ENCODE measurements at regions not wholly inside any gene's neighbourhood (a gene's known extent, or its start where the extent isn't known, plus 50 kb on each side); places are given as distances from the start of the nearest gene placed in this dataset.
"Not testable (repeated sequence)": the region's sequence is repeated elsewhere in the genome, so short reads cannot be mapped to it uniquely, and the experiment has no call there.

- Mint-ChIP-seq H3K27ac (no peak overlapping the region), H3K4me1 (no peaks in the 10 kb centered on the region), H3K27me3 (no peaks in the 10 kb centered on the region), H3K36me3 (no peaks in the 10 kb centered on the region), H3K9me3 (peaks cover 0 to 10% (median 0%) of the 10 kb centered on the region in 9 donors), H3K4me3 (no peak overlapping the region)
- no peak for DNase-seq
- POLR2A ChIA-PET: no interaction called here
- ATAC-seq: no peak
Observed at GRCh38 chr10:55852900-55853299, 508.2 kb downstream of the ZWINT start.

- Mint-ChIP-seq H3K27me3 (no peaks in the 10 kb centered on the region), H3K9me3 (peaks cover 0 to 19% (median 0%) of the 10 kb centered on the region in 9 donors), H3K36me3 (no peaks in the 10 kb centered on the region), H3K4me3 (no peak overlapping the region), H3K27ac (no peak overlapping the region), H3K4me1 (no peaks in the 10 kb centered on the region)
- POLR2A ChIA-PET: no interaction called here
- DNase-seq: no peak
- no peak for ATAC-seq
Observed at GRCh38 chr10:55837273-55837672, 523.8 kb downstream of the ZWINT start.

DNA sequence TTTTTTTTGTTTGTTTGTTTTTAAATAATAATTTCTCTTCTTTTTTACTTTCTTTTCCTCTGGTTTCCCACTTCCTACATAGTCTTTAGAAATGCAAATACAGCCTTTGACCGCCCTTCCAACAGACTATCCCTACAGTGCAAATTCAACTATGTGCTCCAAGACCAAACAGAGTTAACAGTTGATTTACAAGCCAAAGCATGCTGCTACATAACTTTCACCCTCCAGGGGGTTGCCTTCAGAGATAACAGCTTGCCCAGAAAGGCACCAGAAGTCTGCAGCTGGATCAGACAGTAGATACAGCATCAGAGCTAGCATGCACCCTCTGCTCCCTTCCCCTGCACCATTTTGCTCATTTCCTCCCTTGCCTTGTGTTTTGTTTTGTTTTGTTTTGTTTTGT, 539.0 kb downstream of the ZWINT start:
- H3K36me3 Mint-ChIP-seq: no peaks in the 10 kb centered on the region
- ATAC-seq: no peak
- peaks cover 4 to 41% (median 14%) of the 10 kb centered on the region in 9 donors for H3K9me3 Mint-ChIP-seq

DNA sequence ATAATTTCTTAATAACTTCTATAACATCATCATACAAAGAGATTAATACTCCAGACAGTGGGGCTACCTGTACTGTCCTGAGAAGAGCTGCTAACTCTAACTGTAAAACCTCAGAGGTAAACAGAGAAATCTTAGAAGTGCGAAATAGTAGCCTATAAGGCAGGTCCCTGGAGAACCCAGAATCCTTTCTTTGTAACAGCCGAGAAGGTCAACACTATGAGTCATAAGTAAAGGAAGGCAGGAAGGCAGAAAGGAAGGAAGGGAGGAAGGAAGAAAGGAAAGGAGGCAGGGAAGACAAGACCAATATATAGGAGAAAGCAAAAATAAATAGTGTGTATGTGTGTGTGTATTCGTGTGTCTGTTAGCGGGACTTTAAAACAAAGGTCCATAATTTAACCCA, 540.6 kb downstream of the ZWINT start:
- POLR2A ChIA-PET: no interaction called here
- no peaks in the 10 kb centered on the region for H3K27me3 Mint-ChIP-seq
- H3K36me3 Mint-ChIP-seq: no peaks in the 10 kb centered on the region
- ATAC-seq (no peak), DNase-seq (no peak)
- no peak overlapping the region for H3K27ac Mint-ChIP-seq
- H3K4me1 Mint-ChIP-seq: no peaks in the 10 kb centered on the region
- H3K4me3 Mint-ChIP-seq: no peak overlapping the region
- peaks cover 2 to 41% (median 14%) of the 10 kb centered on the region in 9 donors for H3K9me3 Mint-ChIP-seq

More for the DNA sequence above, 539.0 kb downstream of the ZWINT start:
- POLR2A ChIA-PET: no interaction called here
- H3K4me1 Mint-ChIP-seq: no peaks in the 10 kb centered on the region
- H3K27me3 Mint-ChIP-seq: no peaks in the 10 kb centered on the region
- no peak overlapping the region for H3K4me3 Mint-ChIP-seq
- DNase-seq: no peak
- H3K27ac Mint-ChIP-seq: no peak overlapping the region

GRCh38 chr10:55820071-55820470, 541.0 kb downstream of the ZWINT start:
- no peaks in the 10 kb centered on the region for H3K27me3 Mint-ChIP-seq
- H3K4me1 Mint-ChIP-seq: no peaks in the 10 kb centered on the region
- DNase-seq: no peak
- H3K27ac Mint-ChIP-seq: no peak overlapping the region
- no peak for ATAC-seq
- H3K4me3 Mint-ChIP-seq: no peak overlapping the region
- peaks cover 2 to 41% (median 14%) of the 10 kb centered on the region in 9 donors for H3K9me3 Mint-ChIP-seq
- no peaks in the 10 kb centered on the region for H3K36me3 Mint-ChIP-seq
- POLR2A ChIA-PET: no interaction called here

- H3K27ac Mint-ChIP-seq: no peak overlapping the region
- ATAC-seq (no peak), DNase-seq (no peak)
- no peaks in the 10 kb centered on the region for H3K36me3 Mint-ChIP-seq
- no peaks in the 10 kb centered on the region for H3K27me3 Mint-ChIP-seq
- H3K4me3 Mint-ChIP-seq: no peak overlapping the region
- H3K4me1 Mint-ChIP-seq: no peaks in the 10 kb centered on the region
- POLR2A ChIA-PET: no interaction called here
- H3K9me3 Mint-ChIP-seq: peaks cover 0 to 9% (median 0%) of the 10 kb centered on the region in 9 donors
Observed at GRCh38 chr10:55813451-55814170, 547.4 kb downstream of the ZWINT start.

DNA sequence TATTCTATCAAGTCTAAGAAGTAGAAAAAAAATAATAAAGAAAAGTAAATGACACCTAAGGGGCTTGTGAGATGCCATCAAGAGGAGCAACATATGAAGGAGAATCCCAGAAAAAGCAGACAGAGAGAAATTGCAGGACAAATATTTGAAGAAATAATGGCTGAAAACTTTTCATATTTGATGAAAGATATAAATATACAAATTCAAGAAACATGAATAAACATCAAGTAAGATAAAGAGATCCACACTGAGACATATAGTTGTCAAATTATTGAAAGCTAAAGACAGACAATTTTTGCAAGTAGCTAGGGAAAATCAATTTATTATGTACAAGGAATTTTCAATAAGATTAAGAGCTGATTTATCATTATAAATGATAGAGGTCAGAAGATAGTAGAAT, 558.0 kb downstream of the ZWINT start:
- H3K36me3 Mint-ChIP-seq: no peaks in the 10 kb centered on the region
- no peak for DNase-seq
- H3K4me3 Mint-ChIP-seq: no peak overlapping the region
- no peaks in the 10 kb centered on the region for H3K4me1 Mint-ChIP-seq
- POLR2A ChIA-PET: no interaction called here
- no peak for ATAC-seq
- H3K27ac Mint-ChIP-seq: no peak overlapping the region
- H3K27me3 Mint-ChIP-seq: no peaks in the 10 kb centered on the region
- H3K9me3 Mint-ChIP-seq: peaks cover 0 to 22% (median 5%) of the 10 kb centered on the region in 9 donors

DNA sequence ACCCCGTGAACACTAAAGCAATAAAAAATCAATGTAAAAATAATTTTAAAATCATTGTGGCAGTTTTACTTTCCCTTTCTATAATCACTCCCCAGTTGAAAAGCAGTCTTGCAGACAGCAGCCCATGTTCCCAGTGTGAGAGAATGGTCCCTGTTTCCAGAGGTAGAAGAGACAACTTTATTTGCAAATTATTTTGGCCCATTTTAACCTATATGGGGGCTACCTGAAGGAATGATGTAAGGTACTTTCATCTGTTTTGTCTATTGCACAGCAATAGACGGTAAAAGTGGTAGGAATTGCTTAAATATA, 559.8 kb downstream of the ZWINT start:
- ATAC-seq (no peak), DNase-seq (no peak)
- POLR2A ChIA-PET: no interaction called here
- Mint-ChIP-seq H3K4me1 (no peaks in the 10 kb centered on the region), H3K4me3 (no peak overlapping the region), H3K27ac (no peak overlapping the region), H3K36me3 (peaks cover 0 to 3% (median 0%) of the 10 kb centered on the region in 3 donors), H3K27me3 (no peaks in the 10 kb centered on the region), H3K9me3 (peaks cover 0 to 22% (median 6%) of the 10 kb centered on the region in 9 donors)

- Mint-ChIP-seq H3K4me3 (no peak overlapping the region), H3K27ac (no peak overlapping the region), H3K4me1 (no peaks in the 10 kb centered on the region), H3K9me3 (peaks cover 0 to 20% (median 6%) of the 10 kb centered on the region in 9 donors), H3K27me3 (no peaks in the 10 kb centered on the region), H3K36me3 (peaks cover 0 to 3% (median 0%) of the 10 kb centered on the region in 3 donors)
- POLR2A ChIA-PET: no interaction called here
- no peak for DNase-seq
- ATAC-seq: no peak
Observed at GRCh38 chr10:55800602-55801352, 560.3 kb downstream of the ZWINT start.

GRCh38 chr10:55793024-55793423, 568.0 kb downstream of the ZWINT start:
- Mint-ChIP-seq H3K9me3 (peaks cover 0 to 13% (median 5%) of the 10 kb centered on the region in 9 donors), H3K36me3 (peaks cover 0 to 3% (median 0%) of the 10 kb centered on the region in 3 donors), H3K27me3 (no peaks in the 10 kb centered on the region), H3K4me1 (no peaks in the 10 kb centered on the region), H3K27ac (no peak overlapping the region), H3K4me3 (no peak overlapping the region)
- ATAC-seq (no peak), DNase-seq (no peak)
- POLR2A ChIA-PET: no interaction called here

DNA sequence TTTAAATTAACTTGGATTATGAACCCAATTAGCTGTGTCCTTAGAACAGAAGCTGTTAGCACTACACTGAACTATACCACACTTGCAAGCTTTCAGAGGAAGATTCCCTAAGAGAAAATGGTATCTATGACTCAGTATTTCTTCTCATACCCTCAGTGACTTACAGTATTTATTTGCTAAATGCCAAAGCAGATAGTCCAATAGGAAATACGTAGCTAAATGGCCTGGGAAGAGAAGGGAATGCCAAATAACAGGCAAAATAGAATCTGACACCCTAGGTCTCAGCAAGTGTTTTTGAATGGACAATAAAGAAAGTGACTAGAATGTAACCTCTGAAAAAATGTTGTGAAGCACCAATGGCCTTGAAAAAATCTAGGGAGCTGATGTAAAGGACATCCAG, 570.8 kb downstream of the ZWINT start:
- ATAC-seq, H3K27ac Mint-ChIP-seq, H3K27me3 Mint-ChIP-seq, H3K36me3 Mint-ChIP-seq, DNase-seq, H3K4me1 Mint-ChIP-seq, H3K4me3 Mint-ChIP-seq, POLR2A ChIA-PET: not testable (repeated sequence)
- H3K9me3 Mint-ChIP-seq: peaks cover 0 to 10% (median 5%) of the 10 kb centered on the region in 9 donors

- no peak overlapping the region for H3K27ac Mint-ChIP-seq
- peaks cover 0 to 1% (median 0%) of the 10 kb centered on the region in 5 donors for H3K27me3 Mint-ChIP-seq
- H3K4me1 Mint-ChIP-seq: no peaks in the 10 kb centered on the region
- no peaks in the 10 kb centered on the region for H3K36me3 Mint-ChIP-seq
- DNase-seq (no peak), ATAC-seq (no peak)
- no peak overlapping the region for H3K4me3 Mint-ChIP-seq
- POLR2A ChIA-PET: no interaction called here
- peaks cover 0 to 10% (median 2%) of the 10 kb centered on the region in 9 donors for H3K9me3 Mint-ChIP-seq
Observed at GRCh38 chr10:55786461-55787050, 574.5 kb downstream of the ZWINT start.

DNA sequence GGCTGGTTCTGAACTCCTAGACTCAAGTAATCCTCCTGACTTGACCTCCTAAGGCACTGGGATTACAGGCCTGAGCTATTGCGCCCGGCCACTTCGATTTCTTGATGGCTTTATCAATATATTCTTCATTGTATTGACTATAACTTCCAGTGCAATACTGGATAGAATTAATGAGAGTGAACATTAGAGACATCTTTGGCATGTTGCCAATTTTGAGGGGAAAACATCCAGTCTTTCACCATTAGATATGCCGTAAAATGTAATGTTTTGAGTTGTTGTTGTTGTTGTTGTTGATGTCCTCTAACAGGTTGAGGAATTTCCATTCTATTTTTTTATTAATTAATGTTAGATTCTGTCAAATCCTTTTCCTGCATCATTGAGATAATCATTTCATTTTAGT, 578.9 kb downstream of the ZWINT start:
- H3K4me1 Mint-ChIP-seq: no peaks in the 10 kb centered on the region
- H3K27ac Mint-ChIP-seq: no peak overlapping the region
- no peaks in the 10 kb centered on the region for H3K36me3 Mint-ChIP-seq
- DNase-seq (no peak), ATAC-seq (no peak)
- H3K9me3 Mint-ChIP-seq: peaks cover 0 to 9% (median 5%) of the 10 kb centered on the region in 9 donors
- H3K4me3 Mint-ChIP-seq: no peak overlapping the region
- H3K27me3 Mint-ChIP-seq: peaks cover 0 to 1% (median 0%) of the 10 kb centered on the region in 5 donors
- POLR2A ChIA-PET: no interaction called here

All from naive thymus-derived CD8-positive, alpha-beta T cell (primary cell).